HepG2 (cell line): ENCODE measurements at regions not wholly inside any gene's neighbourhood (a gene's known extent, or its start where the extent isn't known, plus 50 kb on each side); places are given as distances from the start of the nearest gene placed in this dataset.

Source experiments
- ATAC-seq: fragments of 200-7000 bp; cut with Tn5 transposase; 3 replicates; pipeline ENCODE4 v1.9.1; 2020; ENCODE audit warnings: mild to moderate bottlenecking, moderate library complexity
- BruUV-seq: library from RNA; stranded (reverse); fragments of 400-500 nt; replicated peaks from 2 replicates; lab custom pipeline; 2021; lab: Mats Ljungman, UMichigan
- CTCF ChIA-PET: fragments of 300-600 bp; formaldehyde crosslinking; extraction: SDS; loops from one replicate; lab custom pipeline; 2021; ENCODE audit warnings: low total read pairs, inconsistent platforms, low intra/inter-chr PET ratio; lab: Yijun Ruan, JAX
- POLR2A ChIA-PET: fragments of 350-600 bp; sonication (Branson Sonifier 250); formaldehyde crosslinking; loops from one replicate; lab custom pipeline; 2020; ENCODE audit warnings: antibody characterized with exemption, inconsistent platforms; lab: Yijun Ruan, JAX
- DNase-seq: peaks from one replicate; pipeline ENCODE4 v3.0.0-alpha.2; 2015; ENCODE audit warnings: low spot score
- FAIRE-seq: peaks from 3 replicates; lab custom pipeline; 2011; peaks lifted over from hg19 to GRCh38; lab: Jason Lieb, UNC
- H2AFZ ChIP-seq: one replicate; pipeline ENCODE4 v1.6.1; 2011; ENCODE audit warnings: low read length, inconsistent platforms
- H3K27ac ChIP-seq: fragments of 300-600 bp; 3 replicates; pipeline ENCODE4 v1.8.0; 2011; ENCODE audit warnings: mixed run types, mild to moderate bottlenecking, mixed read lengths, low read length, inconsistent platforms; ENCODE audit not compliant: insufficient read depth; ENCODE audit errors: extremely low read length
- H3K27me3 ChIP-seq, 2 experiments: fragments of 200-600 bp in 1 of 2; 2 replicates in 1 of 2; 3 replicates in 1 of 2; pipeline versions ENCODE4 v1.6.0 to v1.8.0; 2011; ENCODE audit warnings: low read length in 2 of 2, mild to moderate bottlenecking in 2 of 2, moderate library complexity in 2 of 2, inconsistent platforms in 1 of 2; ENCODE audit not compliant: insufficient read depth in 2 of 2, control insufficient read depth in 1 of 2
- H3K36me3 ChIP-seq, 2 experiments: fragments of 200-600 bp in 1 of 2; replicated peaks in 1 of 2; 2 replicates in 1 of 2; 3 replicates in 1 of 2; pipeline versions ENCODE4 v1.5.1 to v1.8.0; 2011; ENCODE audit warnings: low read length in 2 of 2, inconsistent platforms in 1 of 2; ENCODE audit not compliant: insufficient read depth in 2 of 2, control insufficient read depth in 1 of 2
- H3K4me1 ChIP-seq: 2 replicates; pipeline ENCODE4 v1.5.1; 2012; ENCODE audit warnings: low read length, inconsistent platforms; ENCODE audit not compliant: insufficient read depth
- H3K4me2 ChIP-seq: 2 replicates; pipeline ENCODE4 v1.6.0; 2011; ENCODE audit warnings: low read depth, low read length, inconsistent platforms
- H3K4me3 ChIP-seq, 3 experiments: fragments of 200-600 bp in 1 of 3; sonication (generic), shearing (Covaris generic) in 1 of 3; replicated peaks in 1 of 3; 2 replicates each; pipeline ENCODE4 v1.5.1; 2011 to 2016; ENCODE audit warnings: low read length in 3 of 3, inconsistent platforms in 2 of 3, low read depth in 2 of 3, mild to moderate bottlenecking in 2 of 3, control low read depth in 1 of 3, mixed read lengths in 1 of 3; ENCODE audit not compliant: insufficient read depth in 1 of 3
- H3K79me2 ChIP-seq: one replicate; pipeline ENCODE4 v1.6.1; 2011; ENCODE audit warnings: low read length, inconsistent platforms; ENCODE audit not compliant: insufficient read depth
- H3K9ac ChIP-seq: 2 replicates; pipeline ENCODE4 v1.6.0; 2011; ENCODE audit warnings: mild to moderate bottlenecking, low read depth, low read length, inconsistent platforms; ENCODE audit not compliant: insufficient read depth
- H3K9me3 ChIP-seq: 2 replicates; pipeline ENCODE4 v1.5.1; 2012; ENCODE audit warnings: mild to moderate bottlenecking, low read length
- H4K20me1 ChIP-seq: 2 replicates; pipeline ENCODE4 v1.6.0; 2011; ENCODE audit warnings: inconsistent platforms, mild to moderate bottlenecking, low read length, moderate library complexity; ENCODE audit not compliant: insufficient read depth
- CBFB ChIP-seq: sonication (generic); formaldehyde crosslinking; IDR thresholded peaks from 2 replicates; pipeline ENCODE4 v1.4.0; 2020; ENCODE audit warnings: missing genetic modification reagents
- KLF11 ChIP-seq: IDR thresholded peaks from 2 replicates; pipeline ENCODE4 v1.6.1; 2016; ENCODE audit warnings: missing compliant biosample characterization
- MTF2 ChIP-seq: sonication (generic); formaldehyde crosslinking; IDR thresholded peaks from 2 replicates; pipeline ENCODE4 v1.5.0; 2020; ENCODE audit warnings: missing genetic modification reagents, borderline replicate concordance
- RFX5 ChIP-seq: IDR thresholded peaks from 2 replicates; pipeline ENCODE4 v1.6.1; 2011; ENCODE audit warnings: low read depth, low read length, improper control_type of control experiment
- YEATS4 ChIP-seq: sonication (generic); formaldehyde crosslinking; IDR thresholded peaks from 2 replicates; pipeline ENCODE4 v1.4.0; 2020; ENCODE audit warnings: missing genetic modification reagents, borderline replicate concordance
- ZNF282 ChIP-seq: fragments of 450-650 bp; IDR thresholded peaks from 2 replicates; pipeline ENCODE4 v1.6.1; 2018; ENCODE audit not compliant: partially characterized antibody
- ZNF335 ChIP-seq: sonication (generic); formaldehyde crosslinking; IDR thresholded peaks from 2 replicates; pipeline ENCODE4 v1.4.0; 2020; ENCODE audit warnings: missing genetic modification reagents
- ZNF337 ChIP-seq: sonication (generic); formaldehyde crosslinking; IDR thresholded peaks from 2 replicates; pipeline ENCODE4 v1.5.1; 2020; ENCODE audit warnings: missing genetic modification reagents, low read depth, mild to moderate bottlenecking, borderline replicate concordance
- ZNF558 ChIP-seq: sonication (generic); formaldehyde crosslinking; IDR thresholded peaks from 2 replicates; pipeline ENCODE4 v1.9.0; 2022; ENCODE audit warnings: mild to moderate bottlenecking, missing genetic modification reagents, borderline replicate concordance
- WGBS: methylation state at CpG from one replicate; pipeline ENCODE4 v1.1.6; 2017; ENCODE audit warnings: low lambda C conversion rate; 5-methylcytosine and 5-hydroxymethylcytosine counted together
- in situ Hi-C: cut with HindIII; loops from 2 replicates; pipeline ENCODE4 v1.10.0; 2017; ENCODE audit warnings: low pct_unique_long_range_greater_than_20kb; ENCODE audit not compliant: extremely low pct_ligation_motif_present
- intact Hi-C: fragments of 100-400 bp; cut with micrococcal nuclease; formaldehyde crosslinking; loops from one replicate; pipeline ENCODE4 v1.10.0; 2022; ENCODE audit not compliant: unreplicated experiment
- TF ChIP-seq, protein P1 (sequence below): sonication (generic); formaldehyde crosslinking; IDR thresholded peaks from 2 replicates; pipeline ENCODE4 v1.5.1; 2020; ENCODE audit warnings: missing genetic modification reagents, mild to moderate bottlenecking, borderline replicate concordance
- TF ChIP-seq, protein P2 (sequence below): sonication (generic); formaldehyde crosslinking; IDR thresholded peaks from 2 replicates; pipeline ENCODE4 v1.4.0; 2020; ENCODE audit warnings: missing genetic modification reagents, borderline replicate concordance

DNA sequence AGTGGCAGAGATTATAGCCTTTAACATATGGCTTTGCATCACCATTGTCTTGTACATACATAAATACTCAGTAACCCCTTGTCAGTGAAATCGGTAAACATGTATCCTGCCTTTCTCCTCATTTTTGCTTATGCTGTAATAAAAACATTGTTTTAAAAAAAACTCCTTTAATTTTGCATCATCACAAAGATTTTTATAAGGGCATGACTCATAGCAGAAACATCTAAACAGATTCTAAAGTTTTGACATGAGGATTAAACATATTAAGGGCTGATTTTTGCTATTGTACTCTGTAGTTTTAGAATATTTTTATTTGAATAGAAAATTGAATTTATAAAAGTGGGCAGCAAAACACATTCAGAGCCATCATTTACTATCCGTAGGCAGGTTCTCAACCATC lies 275.9 kb downstream of the ZIC4 start:
- ChIA-PET CTCF (no interaction called here), POLR2A (no interaction called here)
- Histone ChIP-seq H3K4me1 (no peaks in the 10 kb centered on the region), H3K27me3 (no peaks in the 10 kb centered on the region), H3K9me3 (peaks cover 16% of the 10 kb centered on the region), H3K79me2 (no peaks in the 10 kb centered on the region), H3K9ac (no peak overlapping the region), H3K36me3 (no peaks in the 10 kb centered on the region), H3K27ac (no peak overlapping the region), H3K4me2 (no peak overlapping the region), H3K4me3 (no peak overlapping the region), H4K20me1 (no peaks in the 10 kb centered on the region), H2AFZ (no peak overlapping the region)
- ATAC-seq, result no peak
- 3% methylated on average over 2 of the region's 2 CpGs for WGBS
- intact Hi-C loops (no loop called here), in situ Hi-C loops (no loop called here)
- no TSS peak for BruUV-seq
- FAIRE-seq, result no peak
- TF ChIP-seq ZNF337 (CRISPR knock-in tag), result no peak
- TF ChIP-seq MTF2 (CRISPR knock-in tag), result no peak
- no peak for TF ChIP-seq YEATS4 (CRISPR knock-in tag)
- no peak for TF ChIP-seq RFX5
- no peak for TF ChIP-seq ZNF558
- TF ChIP-seq, protein P1, sequence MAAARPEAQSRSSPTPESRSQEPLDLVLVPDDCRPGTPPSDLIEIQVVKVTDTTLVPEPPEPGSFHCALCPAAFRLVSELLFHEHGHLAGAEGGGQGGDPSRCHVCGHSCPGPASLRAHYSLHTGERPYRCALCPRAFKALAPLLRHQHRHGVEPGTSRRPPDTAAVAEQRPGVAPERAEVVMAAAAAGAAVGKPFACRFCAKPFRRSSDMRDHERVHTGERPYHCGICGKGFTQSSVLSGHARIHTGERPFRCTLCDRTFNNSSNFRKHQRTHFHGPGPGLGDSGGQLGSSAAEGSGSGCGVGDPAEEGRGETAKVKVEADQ, result no peak
- no peak for DNase-seq

DNA sequence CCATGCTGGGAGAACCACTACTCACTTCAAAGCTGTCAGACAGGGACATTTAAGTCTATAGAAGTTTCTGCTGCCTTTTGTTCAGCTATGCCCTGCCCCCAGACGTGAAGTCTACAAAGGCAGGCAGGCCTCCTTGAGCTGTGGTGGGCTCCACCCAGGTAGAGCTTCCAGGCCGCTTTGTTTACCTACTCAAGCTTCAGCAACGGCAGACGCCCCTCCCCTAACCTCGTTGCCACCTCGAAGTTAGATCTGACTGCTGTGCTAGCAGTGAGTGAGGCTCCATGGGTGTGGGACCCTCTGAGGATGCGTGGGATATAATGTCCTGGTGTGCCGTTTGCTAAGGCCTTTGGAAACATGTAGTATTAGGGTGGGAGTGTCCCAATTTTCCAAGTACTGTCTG lies 276.7 kb downstream of the ZIC4 start:
- in situ Hi-C loops, result no loop called here
- intact Hi-C loops, result no loop called here
- H3K27ac ChIP-seq, result no peak overlapping the region
- FAIRE-seq (no peak), DNase-seq (no peak), ATAC-seq (no peak)
- no peaks in the 10 kb centered on the region for H3K36me3 ChIP-seq
- POLR2A ChIA-PET, result no interaction called here
- H2AFZ ChIP-seq, result no peak overlapping the region
- no peaks in the 10 kb centered on the region for H3K27me3 ChIP-seq
- WGBS, result 3% methylated on average over 5 of the region's 8 CpGs
- H3K4me3 ChIP-seq, result no peak overlapping the region
- no peak overlapping the region for H3K4me2 ChIP-seq
- H3K9me3 ChIP-seq, result peaks cover 12% of the 10 kb centered on the region
- CTCF ChIA-PET, result no interaction called here
- TF ChIP-seq ZNF282 (no peak), KLF11 (CRISPR knock-in tag) (no peak), ZNF335 (CRISPR knock-in tag) (no peak), CBFB (CRISPR knock-in tag) (no peak)
- TF ChIP-seq, protein P2, sequence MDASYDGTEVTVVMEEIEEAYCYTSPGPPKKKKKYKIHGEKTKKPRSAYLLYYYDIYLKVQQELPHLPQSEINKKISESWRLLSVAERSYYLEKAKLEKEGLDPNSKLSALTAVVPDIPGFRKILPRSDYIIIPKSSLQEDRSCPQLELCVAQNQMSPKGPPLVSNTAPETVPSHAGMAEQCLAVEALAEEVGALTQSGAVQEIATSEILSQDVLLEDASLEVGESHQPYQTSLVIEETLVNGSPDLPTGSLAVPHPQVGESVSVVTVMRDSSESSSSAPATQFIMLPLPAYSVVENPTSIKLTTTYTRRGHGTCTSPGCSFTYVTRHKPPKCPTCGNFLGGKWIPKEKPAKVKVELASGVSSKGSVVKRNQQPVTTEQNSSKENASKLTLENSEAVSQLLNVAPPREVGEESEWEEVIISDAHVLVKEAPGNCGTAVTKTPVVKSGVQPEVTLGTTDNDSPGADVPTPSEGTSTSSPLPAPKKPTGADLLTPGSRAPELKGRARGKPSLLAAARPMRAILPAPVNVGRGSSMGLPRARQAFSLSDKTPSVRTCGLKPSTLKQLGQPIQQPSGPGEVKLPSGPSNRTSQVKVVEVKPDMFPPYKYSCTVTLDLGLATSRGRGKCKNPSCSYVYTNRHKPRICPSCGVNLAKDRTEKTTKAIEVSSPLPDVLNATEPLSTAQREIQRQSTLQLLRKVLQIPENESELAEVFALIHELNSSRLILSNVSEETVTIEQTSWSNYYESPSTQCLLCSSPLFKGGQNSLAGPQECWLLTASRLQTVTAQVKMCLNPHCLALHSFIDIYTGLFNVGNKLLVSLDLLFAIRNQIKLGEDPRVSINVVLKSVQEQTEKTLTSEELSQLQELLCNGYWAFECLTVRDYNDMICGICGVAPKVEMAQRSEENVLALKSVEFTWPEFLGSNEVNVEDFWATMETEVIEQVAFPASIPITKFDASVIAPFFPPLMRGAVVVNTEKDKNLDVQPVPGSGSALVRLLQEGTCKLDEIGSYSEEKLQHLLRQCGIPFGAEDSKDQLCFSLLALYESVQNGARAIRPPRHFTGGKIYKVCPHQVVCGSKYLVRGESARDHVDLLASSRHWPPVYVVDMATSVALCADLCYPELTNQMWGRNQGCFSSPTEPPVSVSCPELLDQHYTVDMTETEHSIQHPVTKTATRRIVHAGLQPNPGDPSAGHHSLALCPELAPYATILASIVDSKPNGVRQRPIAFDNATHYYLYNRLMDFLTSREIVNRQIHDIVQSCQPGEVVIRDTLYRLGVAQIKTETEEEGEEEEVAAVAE, result no peak
- H3K9ac ChIP-seq, result no peak overlapping the region
- no peaks in the 10 kb centered on the region for H3K79me2 ChIP-seq
- no peaks in the 10 kb centered on the region for H4K20me1 ChIP-seq
- no TSS peak for BruUV-seq
- no peaks in the 10 kb centered on the region for H3K4me1 ChIP-seq
